ENCODE measurements at regions not wholly inside any gene's neighbourhood (a gene's known extent, or its start where the extent isn't known, plus 50 kb on each side); places are given as distances from the start of the nearest gene placed in this dataset.
A peak's percentile ranks its signal among the peaks of the same experiment; 100 is the strongest.
"Not testable (repeated sequence)": the region's sequence is repeated elsewhere in the genome, so short reads cannot be mapped to it uniquely, and the experiment has no call there.

- DNase-seq = no peak
Measured at GRCh38 chr16:58863042-58863441, 128.9 kb upstream of the GOT2 start.

- no peak for DNase-seq
Measured at GRCh38 chr16:58862334-58863021, 128.4 kb upstream of the GOT2 start.

- no peak for DNase-seq
Measured at GRCh38 chr16:58859958-58860669, 126.0 kb upstream of the GOT2 start.

- DNase-seq = not testable (repeated sequence)
Measured at GRCh38 chr16:58858577-58858976, 124.5 kb upstream of the GOT2 start.

- no peak for DNase-seq
Measured at GRCh38 chr16:58855291-58855863, 121.3 kb upstream of the GOT2 start.

GRCh38 chr16:58853854-58854791 is 120.0 kb upstream of the GOT2 start:
- DNase-seq = no peak

GRCh38 chr16:58850678-58851020 is 116.5 kb upstream of the GOT2 start:
- no peak for DNase-seq

GRCh38 chr16:58850019-58850677 is 116.0 kb upstream of the GOT2 start:
- DNase-seq = no peak

GRCh38 chr16:58848662-58849002 is 114.5 kb upstream of the GOT2 start:
- no peak for DNase-seq

- no peak for DNase-seq
Measured at GRCh38 chr16:58847902-58848661, 114.0 kb upstream of the GOT2 start.

GRCh38 chr16:58846226-58846625 is 112.1 kb upstream of the GOT2 start:
- not testable (repeated sequence) for DNase-seq

- DNase-seq = peak; percentile 33
Measured at GRCh38 chr16:58843675-58844074, 109.6 kb upstream of the GOT2 start.

- no peak for DNase-seq
Measured at GRCh38 chr16:58842746-58843145, 108.6 kb upstream of the GOT2 start.

- no peak for DNase-seq
Measured at GRCh38 chr16:58842156-58842555, 108.0 kb upstream of the GOT2 start.

GRCh38 chr16:58837950-58838349 is 103.8 kb upstream of the GOT2 start:
- no peak for DNase-seq

- DNase-seq = no peak
Measured at GRCh38 chr16:58836427-58836826, 102.3 kb upstream of the GOT2 start.

- no peak for DNase-seq
Measured at GRCh38 chr16:58832386-58832895, 98.3 kb upstream of the GOT2 start.

- no peak for DNase-seq
Measured at GRCh38 chr16:58831386-58831785, 97.3 kb upstream of the GOT2 start.

GRCh38 chr16:58828901-58829545 is 94.9 kb upstream of the GOT2 start:
- peak; percentile 72 for DNase-seq

- no peak for DNase-seq
Measured at GRCh38 chr16:58824201-58824600, 90.1 kb upstream of the GOT2 start.
